SU-DHL-6 (cell line): ENCODE measurements at regions not wholly inside any gene's neighbourhood (a gene's known extent, or its start where the extent isn't known, plus 50 kb on each side); places are given as distances from the start of the nearest gene placed in this dataset.
"Not testable (repeated sequence)": the region's sequence is repeated elsewhere in the genome, so short reads cannot be mapped to it uniquely, and the experiment has no call there.

Experiments
- EZH2phosphoT487 ChIP-seq: fragments of 200-600 bp; sonication (generic), shearing (Covaris generic); conservative IDR thresholded peaks from 2 replicates; pipeline ENCODE4 v1.6.1; 2018; ENCODE audit warnings: mild to moderate bottlenecking, antibody characterized with exemption, low read length, moderate library complexity, mixed read lengths
- TF ChIP-seq, protein P1 (sequence below): fragments of 200-600 bp; sonication (generic); IDR thresholded peaks from one replicate; pipeline ENCODE4 v1.5.1; 2017; ENCODE audit warnings: antibody characterized with exemption, mild to moderate bottlenecking, low read length, moderate library complexity; ENCODE audit not compliant: insufficient read depth, poor library complexity, severe bottlenecking

DNA sequence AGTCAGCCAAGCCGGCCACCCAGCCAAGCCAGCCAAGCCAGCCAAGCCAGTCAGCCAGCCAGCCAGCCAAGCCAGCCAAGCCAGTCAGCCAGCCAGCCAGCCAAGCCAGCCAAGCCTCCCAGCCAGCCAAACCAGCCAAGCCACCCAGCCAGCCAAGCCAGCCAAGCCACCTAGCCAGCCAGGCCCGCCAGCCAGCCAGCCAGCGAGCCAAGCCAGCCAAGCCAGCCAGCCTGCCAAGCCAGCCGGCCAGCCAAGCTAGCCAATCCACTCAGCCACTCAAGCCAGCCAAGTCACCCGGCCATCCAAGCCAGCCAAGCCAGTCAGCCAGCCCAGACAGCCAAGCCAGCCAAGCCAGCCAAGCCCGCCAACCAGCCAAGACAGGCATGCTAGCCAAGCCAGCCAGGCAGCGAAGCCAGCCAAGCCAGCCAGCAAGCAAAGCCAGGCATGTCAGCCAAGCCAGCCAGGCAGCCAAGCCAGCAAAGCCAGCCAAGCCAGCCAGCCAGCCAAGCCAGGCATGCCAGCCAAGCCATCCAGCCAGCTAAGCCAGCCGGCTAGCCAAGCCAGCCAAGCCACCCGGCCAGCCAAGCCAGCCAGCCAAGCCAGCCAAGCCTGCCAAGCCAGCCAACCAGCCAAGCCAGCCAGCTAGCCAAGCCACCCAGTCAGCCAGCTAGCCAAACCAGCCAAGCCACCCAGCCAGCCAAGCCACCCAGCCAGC, 351.2 kb upstream of the PLGLB2 start:
- TF ChIP-seq, protein P1, sequence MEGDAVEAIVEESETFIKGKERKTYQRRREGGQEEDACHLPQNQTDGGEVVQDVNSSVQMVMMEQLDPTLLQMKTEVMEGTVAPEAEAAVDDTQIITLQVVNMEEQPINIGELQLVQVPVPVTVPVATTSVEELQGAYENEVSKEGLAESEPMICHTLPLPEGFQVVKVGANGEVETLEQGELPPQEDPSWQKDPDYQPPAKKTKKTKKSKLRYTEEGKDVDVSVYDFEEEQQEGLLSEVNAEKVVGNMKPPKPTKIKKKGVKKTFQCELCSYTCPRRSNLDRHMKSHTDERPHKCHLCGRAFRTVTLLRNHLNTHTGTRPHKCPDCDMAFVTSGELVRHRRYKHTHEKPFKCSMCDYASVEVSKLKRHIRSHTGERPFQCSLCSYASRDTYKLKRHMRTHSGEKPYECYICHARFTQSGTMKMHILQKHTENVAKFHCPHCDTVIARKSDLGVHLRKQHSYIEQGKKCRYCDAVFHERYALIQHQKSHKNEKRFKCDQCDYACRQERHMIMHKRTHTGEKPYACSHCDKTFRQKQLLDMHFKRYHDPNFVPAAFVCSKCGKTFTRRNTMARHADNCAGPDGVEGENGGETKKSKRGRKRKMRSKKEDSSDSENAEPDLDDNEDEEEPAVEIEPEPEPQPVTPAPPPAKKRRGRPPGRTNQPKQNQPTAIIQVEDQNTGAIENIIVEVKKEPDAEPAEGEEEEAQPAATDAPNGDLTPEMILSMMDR = not testable (repeated sequence)
- not testable (repeated sequence) for TF ChIP-seq EZH2phosphoT487
